HAP-1 (cell line): ENCODE measurements at regions not wholly inside any gene's neighbourhood (a gene's known extent, or its start where the extent isn't known, plus 50 kb on each side); places are given as distances from the start of the nearest gene placed in this dataset.

Experiments
- DNase-seq, 2 experiments: peaks; one replicate each; pipeline ENCODE4 v3.0.0-alpha.2; 2016 to 2020; ENCODE audit warnings: low spot score in 2 of 2
- H3K27me3 ChIP-seq: fragments of 250-450 bp; sonication (Bioruptor Pico); 2 replicates; pipeline ENCODE4 v1.5.1; 2020; ENCODE audit warnings: low read depth, mild to moderate bottlenecking, moderate library complexity
- H3K36me3 ChIP-seq: fragments of 250-450 bp; sonication (Bioruptor Pico); replicated peaks from 2 replicates; pipeline ENCODE4 v1.5.1; 2020; ENCODE audit warnings: mild to moderate bottlenecking
- H3K4me1 ChIP-seq: fragments of 250-450 bp; sonication (Bioruptor Pico); 2 replicates; pipeline ENCODE4 v1.5.1; 2020; ENCODE audit warnings: mild to moderate bottlenecking
- H3K4me3 ChIP-seq: fragments of 250-450 bp; sonication (Bioruptor Pico); 2 replicates; pipeline ENCODE4 v1.5.1; 2020; ENCODE audit warnings: mild to moderate bottlenecking, moderate library complexity
- H3K9me3 ChIP-seq: fragments of 250-450 bp; sonication (Bioruptor Pico); 2 replicates; pipeline ENCODE4 v1.5.1; 2020; ENCODE audit warnings: mild to moderate bottlenecking, moderate library complexity
- in situ Hi-C: fragments of 300-500 bp; cut with MboI; formaldehyde crosslinking; loops from 3 replicates; pipeline ENCODE4 v1.14.3; 2020; ENCODE audit warnings: low sequenced_read_pairs, inconsistent platforms, mixed read lengths

DNA sequence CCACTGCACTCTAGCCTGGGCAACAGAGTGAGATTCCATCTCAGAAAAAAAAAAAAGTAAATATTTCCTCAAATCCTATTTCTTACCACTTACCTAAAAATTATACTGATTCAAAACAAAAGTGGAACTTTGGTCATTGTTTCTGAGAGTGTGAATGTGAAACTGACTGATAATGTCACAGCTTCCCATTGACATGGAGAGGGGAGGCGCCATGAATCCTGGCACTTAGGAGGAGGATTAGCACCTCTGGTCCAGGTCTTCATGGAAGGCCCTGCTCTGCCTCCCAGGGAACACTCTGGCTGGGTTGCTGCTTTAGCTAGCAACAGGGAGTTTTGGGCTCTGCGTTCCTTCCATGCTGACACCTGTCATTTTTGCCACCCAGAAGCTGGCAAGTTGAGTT, 154.3 kb upstream of the SALL1 start:
- no peak overlapping the region for H3K4me3 ChIP-seq
- H3K9me3 ChIP-seq = no peaks in the 10 kb centered on the region
- no peaks in the 10 kb centered on the region for H3K27me3 ChIP-seq
- no peak for DNase-seq
- H3K36me3 ChIP-seq = no peaks in the 10 kb centered on the region
- H3K4me1 ChIP-seq = peaks cover 17% of the 10 kb centered on the region
- in situ Hi-C loops = no loop called here

DNA sequence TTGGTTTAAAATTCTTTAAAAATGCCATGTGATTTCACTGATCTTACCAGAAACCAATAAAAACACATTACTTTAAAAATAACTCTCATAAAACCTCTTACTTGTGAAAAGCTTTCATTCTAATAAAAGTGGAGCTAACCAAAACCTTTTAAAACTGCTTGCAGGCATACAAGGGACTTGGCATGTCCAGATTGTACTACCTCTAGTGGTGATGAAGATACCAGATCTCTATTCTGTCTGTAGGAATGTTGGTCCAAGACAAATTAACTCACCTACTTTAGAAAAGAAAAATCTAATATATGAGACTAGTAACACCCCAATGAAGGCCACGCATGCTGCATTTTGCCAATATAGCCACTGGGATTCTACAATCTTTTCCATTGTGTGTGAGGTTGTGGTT, 151.0 kb upstream of the SALL1 start:
- peaks cover 7% of the 10 kb centered on the region for H3K4me1 ChIP-seq
- H3K4me3 ChIP-seq = no peak overlapping the region
- H3K9me3 ChIP-seq = no peaks in the 10 kb centered on the region
- H3K36me3 ChIP-seq = no peaks in the 10 kb centered on the region
- no peak for DNase-seq
- H3K27me3 ChIP-seq = no peaks in the 10 kb centered on the region
- in situ Hi-C loops = no loop called here

DNA sequence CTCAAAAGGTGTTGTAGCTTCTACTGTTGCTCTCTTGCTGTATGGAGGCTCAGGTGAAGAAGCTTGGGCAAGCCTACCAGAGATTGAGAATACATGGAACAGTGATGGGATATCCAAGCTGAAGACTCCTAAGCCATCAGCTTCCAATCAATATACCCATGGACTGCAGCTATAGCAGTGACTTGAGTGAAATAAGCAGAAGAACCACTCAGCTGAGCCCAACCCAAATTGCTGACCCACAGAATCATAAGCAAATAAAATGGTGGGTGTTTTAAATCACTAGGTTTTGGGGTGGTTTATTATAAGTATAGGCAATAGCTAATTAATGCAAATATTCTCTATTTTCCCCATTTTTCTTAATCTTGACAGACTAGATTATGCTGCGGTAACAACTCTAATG, 147.7 kb upstream of the SALL1 start:
- H3K27me3 ChIP-seq = no peaks in the 10 kb centered on the region
- in situ Hi-C loops = no loop called here
- no peaks in the 10 kb centered on the region for H3K36me3 ChIP-seq
- H3K4me3 ChIP-seq = no peak overlapping the region
- DNase-seq = no peak
- no peaks in the 10 kb centered on the region for H3K9me3 ChIP-seq
- H3K4me1 ChIP-seq = no peaks in the 10 kb centered on the region

DNA sequence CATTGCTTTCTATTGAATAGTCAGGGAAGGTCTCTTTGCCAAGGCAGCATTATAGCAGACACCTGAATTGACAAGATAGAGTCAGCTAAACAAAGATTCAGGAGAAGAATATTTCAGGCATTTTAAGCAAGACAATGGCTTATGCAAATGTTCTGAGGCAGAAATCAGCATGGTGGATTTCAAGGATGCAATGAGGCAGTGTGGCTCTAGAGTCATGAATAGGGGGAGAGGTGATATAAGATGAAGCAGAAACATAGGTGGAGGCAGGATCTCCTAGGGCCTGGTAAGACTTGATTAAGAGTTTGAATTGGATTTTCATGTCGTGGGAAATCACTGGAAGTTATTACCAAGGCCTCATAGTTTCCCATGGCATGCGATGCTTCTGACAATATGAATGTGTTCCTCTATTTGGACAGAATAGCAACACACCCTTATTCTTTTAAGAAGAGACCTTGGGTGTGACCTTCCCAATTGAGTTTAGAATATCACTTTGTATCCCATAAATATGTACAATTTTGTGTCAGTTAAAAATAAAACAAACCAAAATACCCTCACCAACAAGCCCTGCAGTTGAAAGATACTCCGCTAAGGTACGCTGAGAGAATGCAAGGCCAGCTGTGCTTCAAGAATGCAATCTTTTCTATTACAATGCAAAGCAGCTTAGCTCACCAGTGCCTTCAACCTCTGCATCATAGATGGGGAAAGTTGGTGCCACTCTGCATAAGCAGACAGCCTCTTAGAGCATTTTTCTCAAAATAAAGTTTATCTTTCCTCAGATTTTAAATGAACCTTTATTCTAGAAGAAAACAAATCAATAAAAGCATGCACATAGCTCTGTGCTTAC, 139.6 kb upstream of the SALL1 start:
- peaks cover 3% of the 10 kb centered on the region; the same call in 1 of the 2 replicates for H3K9me3 ChIP-seq
- H3K27me3 ChIP-seq = no peaks in the 10 kb centered on the region
- no peaks in the 10 kb centered on the region for H3K36me3 ChIP-seq
- no peak overlapping the region for H3K4me3 ChIP-seq
- in situ Hi-C loops = no loop called here
- no peak for DNase-seq
- no peaks in the 10 kb centered on the region for H3K4me1 ChIP-seq

DNA sequence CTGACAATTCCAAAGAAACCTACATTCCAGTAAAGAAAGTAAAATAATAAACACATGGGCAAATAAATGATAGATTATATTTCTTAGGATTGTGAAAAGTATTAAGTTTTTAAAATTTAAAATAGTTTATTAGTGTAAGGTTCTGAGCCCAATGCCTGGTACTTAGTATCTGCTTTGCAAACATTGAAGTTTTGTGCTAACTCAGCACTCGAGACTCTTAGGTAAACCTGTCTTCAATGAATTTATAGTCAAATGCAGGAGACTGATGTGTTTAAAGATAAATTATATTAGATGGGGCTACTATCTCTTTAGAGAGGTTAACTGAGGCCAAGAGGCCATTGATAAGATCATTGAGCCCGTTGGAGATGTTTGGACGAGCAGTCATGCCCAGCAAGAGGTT, 138.3 kb upstream of the SALL1 start:
- Histone ChIP-seq H3K4me1 (no peaks in the 10 kb centered on the region), H3K27me3 (no peaks in the 10 kb centered on the region), H3K36me3 (no peaks in the 10 kb centered on the region), H3K9me3 (peaks cover 3% of the 10 kb centered on the region; the same call in 1 of the 2 replicates), H3K4me3 (no peak overlapping the region)
- DNase-seq = no peak
- in situ Hi-C loops = no loop called here

DNA sequence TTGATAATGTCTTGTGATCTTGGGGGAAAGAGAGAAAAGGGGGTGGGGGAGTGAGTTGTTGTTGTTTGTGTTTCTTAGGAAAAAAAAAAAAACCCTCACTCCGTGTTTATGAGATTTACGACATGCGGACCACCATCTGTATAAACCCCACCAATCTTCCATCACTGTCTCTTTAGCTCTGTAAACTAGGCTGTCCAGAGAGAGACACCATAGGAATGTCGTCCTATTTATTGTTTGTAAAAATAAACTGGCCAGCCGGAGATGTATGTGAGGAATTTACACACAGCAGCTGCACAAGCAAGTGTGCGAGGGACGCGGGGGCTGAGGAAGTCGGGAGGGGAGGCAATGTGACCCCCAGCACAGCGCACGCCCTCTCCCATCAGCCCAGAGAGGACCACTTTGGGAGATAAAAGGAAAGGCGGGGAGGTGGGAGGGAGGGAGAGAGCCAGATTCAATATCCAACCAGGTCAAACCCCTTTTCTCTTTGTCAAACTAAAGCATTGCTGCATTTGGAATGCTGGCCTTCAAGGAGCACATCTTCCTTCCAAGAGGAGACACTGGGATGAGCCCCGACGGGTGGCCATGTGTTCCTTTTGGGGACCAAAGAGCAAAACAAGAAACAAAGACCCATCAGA, 136.2 kb upstream of the SALL1 start:
- in situ Hi-C loops = no loop called here
- DNase-seq = no peak
- H3K4me1 ChIP-seq = no peaks in the 10 kb centered on the region
- H3K9me3 ChIP-seq = peaks cover 3% of the 10 kb centered on the region; the same call in 1 of the 2 replicates
- H3K27me3 ChIP-seq = no peaks in the 10 kb centered on the region
- H3K36me3 ChIP-seq = no peaks in the 10 kb centered on the region
- H3K4me3 ChIP-seq = no peak overlapping the region

DNA sequence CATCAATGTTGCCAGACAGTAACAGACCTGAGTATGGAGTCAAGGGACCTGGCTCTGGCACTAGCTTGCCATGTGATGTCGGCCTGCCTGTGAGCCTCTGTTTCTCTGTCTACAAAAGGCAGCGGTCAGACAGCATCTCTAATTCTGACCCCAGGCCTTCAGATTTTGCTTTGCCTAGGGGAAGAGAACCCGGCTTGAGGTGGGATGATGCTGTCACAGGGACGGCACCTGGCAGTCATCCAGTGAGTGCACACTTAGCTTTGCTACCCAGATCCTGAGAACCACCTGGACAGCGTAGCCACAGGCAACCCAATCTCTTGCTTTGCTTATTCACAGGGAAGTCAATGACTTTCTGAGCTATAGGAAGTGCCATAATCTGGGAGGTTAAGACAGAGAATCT, 135.2 kb upstream of the SALL1 start:
- H3K36me3 ChIP-seq = no peaks in the 10 kb centered on the region
- in situ Hi-C loops = no loop called here

DNA sequence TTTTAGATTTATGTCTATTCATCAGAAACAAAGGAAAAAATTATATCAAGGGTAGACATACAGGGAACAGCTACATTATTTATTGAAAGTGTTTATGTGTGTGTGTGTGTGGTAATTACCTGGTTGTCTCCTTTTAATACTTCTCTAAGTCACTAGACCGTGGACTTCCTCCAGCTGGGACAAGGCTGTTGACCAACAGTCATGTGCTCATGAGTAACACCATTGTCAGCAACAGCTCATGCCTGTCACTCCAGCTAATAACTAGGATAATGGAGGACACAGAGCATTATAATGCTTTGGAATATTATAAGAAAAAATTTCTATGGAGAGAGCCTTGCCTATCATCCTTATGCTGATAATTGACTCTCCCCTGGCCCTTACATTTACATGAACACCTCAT, 125.3 kb upstream of the SALL1 start:
- Histone ChIP-seq H3K27me3 (no peaks in the 10 kb centered on the region), H3K9me3 (no peaks in the 10 kb centered on the region), H3K4me1 (no peaks in the 10 kb centered on the region), H3K36me3 (no peaks in the 10 kb centered on the region), H3K4me3 (no peak overlapping the region)
- in situ Hi-C loops = no loop called here
- no peak for DNase-seq

More for the DNA sequence above, 135.2 kb upstream of the SALL1 start:
- no peaks in the 10 kb centered on the region for H3K9me3 ChIP-seq
- H3K27me3 ChIP-seq = no peaks in the 10 kb centered on the region
- no peak overlapping the region for H3K4me3 ChIP-seq
- no peak for DNase-seq
- no peaks in the 10 kb centered on the region for H3K4me1 ChIP-seq

DNA sequence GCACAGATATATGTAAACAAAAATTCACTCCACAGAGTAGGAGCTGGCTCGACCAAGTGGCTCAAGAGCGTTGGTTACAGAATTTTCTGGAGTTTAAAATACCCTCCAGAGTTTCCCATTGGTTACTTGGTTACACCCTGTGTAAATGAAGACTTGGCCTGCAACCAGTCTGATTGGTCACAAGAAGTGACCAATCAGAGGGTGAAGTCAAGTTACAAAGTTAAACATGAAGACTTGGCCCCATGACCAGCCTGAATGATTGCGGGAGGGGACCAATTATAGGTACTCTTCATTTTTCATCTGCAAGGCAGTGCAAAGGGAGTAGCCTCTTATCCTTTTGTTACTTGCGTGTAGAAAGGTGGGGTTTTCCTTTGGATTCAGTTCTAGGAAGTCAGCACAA, 121.3 kb upstream of the SALL1 start:
- in situ Hi-C loops = no loop called here
- no peak for DNase-seq
- no peak overlapping the region for H3K4me3 ChIP-seq
- H3K9me3 ChIP-seq = no peaks in the 10 kb centered on the region
- H3K36me3 ChIP-seq = no peaks in the 10 kb centered on the region
- no peaks in the 10 kb centered on the region for H3K4me1 ChIP-seq
- H3K27me3 ChIP-seq = no peaks in the 10 kb centered on the region

DNA sequence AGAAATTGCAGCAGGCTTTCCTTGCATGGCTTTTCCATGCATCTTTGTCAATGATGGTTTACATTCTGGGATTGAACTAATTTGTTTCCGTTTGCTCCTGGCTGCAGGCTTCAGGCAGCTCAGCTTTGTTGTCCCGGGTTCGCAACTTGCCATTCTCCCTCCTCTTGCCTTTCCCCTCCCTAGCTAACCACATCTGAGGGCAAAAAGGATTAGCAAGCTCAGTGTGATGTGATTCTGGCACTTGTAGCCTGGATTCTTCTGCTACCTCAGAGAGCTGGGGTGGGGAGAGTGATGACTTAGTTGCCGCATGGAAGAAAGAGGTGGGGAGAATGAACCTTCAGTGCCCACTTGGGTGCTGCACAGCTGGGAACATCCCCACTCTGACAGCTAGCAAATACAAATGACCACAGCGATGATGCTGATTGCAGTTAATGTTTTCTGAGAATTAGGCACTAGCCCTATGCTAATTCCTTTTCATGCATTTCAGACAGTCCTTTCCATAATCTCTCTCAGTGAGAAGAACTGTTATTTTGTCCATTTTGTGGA, 120.2 kb upstream of the SALL1 start:
- in situ Hi-C loops = no loop called here
- no peak for DNase-seq
- no peak overlapping the region for H3K4me3 ChIP-seq
- H3K36me3 ChIP-seq = no peaks in the 10 kb centered on the region
- no peaks in the 10 kb centered on the region for H3K27me3 ChIP-seq
- H3K9me3 ChIP-seq = no peaks in the 10 kb centered on the region
- H3K4me1 ChIP-seq = no peaks in the 10 kb centered on the region

DNA sequence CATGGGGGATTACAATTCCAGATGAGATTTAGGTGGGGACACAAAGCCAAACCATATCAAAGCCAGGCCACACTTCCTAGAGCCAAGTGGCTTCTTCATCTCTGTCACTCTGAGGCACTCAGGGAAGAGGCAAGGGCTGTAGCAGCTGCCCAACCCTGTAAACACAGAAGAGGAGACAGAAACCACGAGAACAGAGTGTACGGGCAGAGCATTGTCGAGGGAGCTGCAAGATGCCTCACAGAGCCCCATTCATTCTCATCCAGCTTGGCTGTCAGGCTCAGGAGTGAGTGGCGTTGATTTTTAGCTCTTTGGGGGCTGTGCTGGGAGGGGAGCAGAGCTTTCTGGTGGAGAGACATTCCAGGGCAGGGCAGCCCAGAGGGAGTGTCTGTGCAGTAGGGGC, 117.2 kb upstream of the SALL1 start:
- in situ Hi-C loops = no loop called here
- DNase-seq = no peak
- no peaks in the 10 kb centered on the region for H3K36me3 ChIP-seq
- H3K9me3 ChIP-seq = no peaks in the 10 kb centered on the region
- no peaks in the 10 kb centered on the region for H3K4me1 ChIP-seq
- H3K4me3 ChIP-seq = no peak overlapping the region
- no peaks in the 10 kb centered on the region for H3K27me3 ChIP-seq

DNA sequence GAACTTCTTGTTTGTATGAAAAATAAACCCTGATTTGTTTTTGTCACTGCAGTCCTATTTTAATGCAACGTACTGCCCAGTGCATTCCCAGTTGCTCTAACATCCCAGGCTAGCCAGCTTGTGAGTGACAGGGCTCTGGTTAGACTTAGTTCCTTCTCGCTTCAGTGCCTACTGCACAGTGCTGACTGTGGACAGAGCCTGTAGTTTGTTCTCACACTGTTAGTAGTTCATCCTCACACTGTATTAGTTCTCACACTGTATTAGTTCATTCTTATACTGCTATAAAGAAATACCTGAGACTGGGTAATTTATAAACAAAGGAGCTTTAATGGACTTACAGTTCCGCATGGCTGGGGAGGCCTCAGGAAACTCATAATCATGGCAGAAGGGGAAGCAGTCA, 116.6 kb upstream of the SALL1 start:
- no peaks in the 10 kb centered on the region for H3K36me3 ChIP-seq
- H3K9me3 ChIP-seq = no peaks in the 10 kb centered on the region
- H3K4me1 ChIP-seq = no peaks in the 10 kb centered on the region
- H3K27me3 ChIP-seq = no peaks in the 10 kb centered on the region
- no peak overlapping the region for H3K4me3 ChIP-seq
- in situ Hi-C loops = no loop called here
- no peak for DNase-seq

DNA sequence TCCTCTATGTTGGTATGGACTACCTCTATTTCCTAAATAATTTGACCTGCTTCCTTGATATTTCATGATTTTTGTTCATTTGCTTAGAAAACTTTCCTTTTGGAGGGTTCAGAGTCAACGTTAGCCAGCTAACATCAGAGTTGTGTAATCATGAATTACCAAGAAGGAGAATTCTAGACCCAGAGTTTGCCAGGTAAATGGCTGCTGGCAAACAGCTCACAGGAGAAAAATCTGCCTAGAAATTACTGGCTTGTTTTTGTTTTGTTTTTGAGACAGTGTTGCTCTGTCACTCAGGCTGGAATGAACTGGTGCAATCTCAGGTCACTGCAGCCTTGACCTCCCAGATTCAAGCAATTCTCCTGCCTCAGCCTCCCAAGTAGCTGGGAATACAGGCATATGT, 111.4 kb upstream of the SALL1 start:
- H3K27me3 ChIP-seq = no peaks in the 10 kb centered on the region

DNA sequence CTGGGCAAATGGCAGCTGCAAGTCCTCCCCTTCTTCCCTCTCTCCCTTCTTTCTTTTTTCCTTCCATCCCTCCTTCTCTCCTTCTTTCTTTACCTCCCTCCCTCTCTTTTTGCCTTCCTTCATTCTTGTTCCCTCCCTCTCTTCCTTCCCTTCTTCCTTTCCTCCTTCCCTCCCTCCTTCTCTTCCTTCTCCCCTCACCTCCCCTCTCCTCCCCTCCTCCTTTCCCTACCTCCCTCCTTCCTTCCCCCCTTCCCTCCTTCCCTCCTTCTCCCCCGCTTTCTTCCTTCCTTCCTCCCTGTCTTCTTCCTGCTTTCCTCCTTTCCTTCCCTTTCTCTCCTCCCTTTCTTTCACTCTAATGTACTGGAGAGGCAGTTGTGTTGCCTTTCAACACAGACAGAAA, 110.8 kb upstream of the SALL1 start:
- Histone ChIP-seq H3K27me3 (no peaks in the 10 kb centered on the region), H3K4me1 (no peaks in the 10 kb centered on the region), H3K4me3 (no peak overlapping the region), H3K36me3 (no peaks in the 10 kb centered on the region), H3K9me3 (0 out of 2 replicates have a peak, but pooled peaks cover 5% of the 10 kb centered on the region)
- in situ Hi-C loops = no loop called here
- no peak for DNase-seq

More for the DNA sequence above, 111.4 kb upstream of the SALL1 start:
- in situ Hi-C loops = no loop called here
- H3K9me3 ChIP-seq = 0 out of 2 replicates have a peak, but pooled peaks cover 5% of the 10 kb centered on the region
- H3K36me3 ChIP-seq = no peaks in the 10 kb centered on the region
- H3K4me3 ChIP-seq = no peak overlapping the region
- DNase-seq = no peak
- H3K4me1 ChIP-seq = no peaks in the 10 kb centered on the region
